Neural cell (in vitro differentiated cells): ENCODE measurements at regions not wholly inside any gene's neighbourhood (a gene's known extent, or its start where the extent isn't known, plus 50 kb on each side); places are given as distances from the start of the nearest gene placed in this dataset.

Experiments used
- H2AFZ ChIP-seq: fragments of 200-600, 300-800 bp; sonication (generic), shearing (Covaris generic); 2 replicates; pipeline ENCODE4 v1.6.0; 2014; ENCODE audit warnings: low read depth, mild to moderate bottlenecking, antibody characterized with exemption, low read length, moderate library complexity
- H3F3A ChIP-seq: fragments of 200-600 bp; shearing (Covaris generic); 2 replicates; pipeline ENCODE4 v1.6.1; 2016; ENCODE audit warnings: mild to moderate bottlenecking, moderate library complexity, mixed read lengths, antibody characterized with exemption, low read length; ENCODE audit not compliant: insufficient read depth, poor library complexity, severe bottlenecking
- H3K27ac ChIP-seq: fragments of 200-600, 300-800 bp; sonication (generic), shearing (Covaris generic); 2 replicates; pipeline ENCODE4 v1.5.1; 2014; ENCODE audit warnings: mild to moderate bottlenecking, low read length, moderate library complexity
- H3K27me3 ChIP-seq: fragments of 300-800, 200-600 bp; sonication (generic), shearing (Covaris generic); 2 replicates; pipeline ENCODE4 v1.6.0; 2014; ENCODE audit warnings: mild to moderate bottlenecking, low read depth, low read length, moderate library complexity; ENCODE audit not compliant: insufficient read depth
- H3K36me3 ChIP-seq: fragments of 300-800, 200-600 bp; sonication (generic), shearing (Covaris generic); 2 replicates; pipeline ENCODE4 v1.5.1; 2014; ENCODE audit warnings: mild to moderate bottlenecking, antibody characterized with exemption, low read length, moderate library complexity; ENCODE audit not compliant: insufficient read depth
- H3K4me2 ChIP-seq: fragments of 300-800, 200-600 bp; sonication (generic), shearing (Covaris generic); 2 replicates; pipeline ENCODE4 v1.6.0; 2014; ENCODE audit warnings: mild to moderate bottlenecking, low read length
- H3K4me3 ChIP-seq: fragments of 300-800, 200-600 bp; sonication (generic), shearing (Covaris generic); 2 replicates; pipeline ENCODE4 v1.5.1; 2014; ENCODE audit warnings: mild to moderate bottlenecking, low read length, moderate library complexity
- H3K79me2 ChIP-seq: fragments of 200-600 bp; shearing (Covaris generic); replicated peaks from 2 replicates; pipeline ENCODE4 v1.6.0; 2014; ENCODE audit warnings: mild to moderate bottlenecking, low read length, moderate library complexity; ENCODE audit not compliant: insufficient read depth
- H3K9ac ChIP-seq: fragments of 300-800, 200-600 bp; sonication (generic), shearing (Covaris generic); 2 replicates; pipeline ENCODE4 v1.6.1; 2016; ENCODE audit warnings: mild to moderate bottlenecking, low read length, mixed read lengths
- H3K9me2 ChIP-seq: fragments of 200-600 bp; shearing (Covaris generic); 2 replicates; pipeline ENCODE4 v1.6.1; 2016; ENCODE audit warnings: mild to moderate bottlenecking, low read length, mixed read lengths; ENCODE audit not compliant: insufficient read depth
- H3K9me3 ChIP-seq: fragments of 200-600, 300-800 bp; sonication (generic), shearing (Covaris generic); 2 replicates; pipeline ENCODE4 v1.6.1; 2016; ENCODE audit warnings: mild to moderate bottlenecking, mixed run types, low read length, moderate library complexity, mixed read lengths
- H4K20me1 ChIP-seq: fragments of 200-600 bp; shearing (Covaris generic); 2 replicates; pipeline ENCODE4 v1.6.1; 2016; ENCODE audit warnings: mild to moderate bottlenecking, mixed run types; ENCODE audit not compliant: insufficient read depth
- CTCF ChIP-seq: fragments of 450-650 bp; IDR thresholded peaks from 2 replicates; pipeline ENCODE4 v1.5.1; 2014; ENCODE audit warnings: antibody characterized with exemption, mild to moderate bottlenecking, moderate library complexity; ENCODE audit not compliant: poor library complexity, severe bottlenecking
- EP300 ChIP-seq: fragments of 450-650 bp; conservative IDR thresholded peaks from 2 replicates; pipeline ENCODE4 v1.6.1; 2014; ENCODE audit warnings: antibody characterized with exemption, mild to moderate bottlenecking, moderate library complexity; ENCODE audit not compliant: poor library complexity, severe bottlenecking
- EZH2 ChIP-seq: fragments of 200-600, 300-800 bp; shearing (Covaris generic), sonication (generic); IDR thresholded peaks from 2 replicates; pipeline ENCODE4 v1.6.1; 2014; ENCODE audit warnings: antibody characterized with exemption, low read length, borderline replicate concordance, mild to moderate bottlenecking; ENCODE audit not compliant: insufficient read depth, poor library complexity, severe bottlenecking
- MXI1 ChIP-seq: fragments of 450-650 bp; conservative IDR thresholded peaks from 2 replicates; pipeline ENCODE4 v1.6.1; 2014; ENCODE audit warnings: antibody characterized with exemption, mild to moderate bottlenecking; ENCODE audit not compliant: poor library complexity, severe bottlenecking
- POLR2AphosphoS5 ChIP-seq: IDR thresholded peaks from 2 replicates; pipeline ENCODE4 v1.6.1; 2012
- RAD21 ChIP-seq: fragments of 450-650 bp; conservative IDR thresholded peaks from 2 replicates; pipeline ENCODE4 v1.6.1; 2014; ENCODE audit warnings: antibody characterized with exemption, mild to moderate bottlenecking, moderate library complexity
- SMC3 ChIP-seq: fragments of 450-650 bp; conservative IDR thresholded peaks from 2 replicates; pipeline ENCODE4 v1.6.1; 2014; ENCODE audit warnings: antibody characterized with exemption, mild to moderate bottlenecking, moderate library complexity; ENCODE audit not compliant: poor library complexity
- TAF1 ChIP-seq: IDR thresholded peaks from 2 replicates; pipeline ENCODE4 v1.6.1; 2012; ENCODE audit warnings: low read depth
- TF ChIP-seq, protein P1 (sequence below): IDR thresholded peaks from 2 replicates; pipeline ENCODE4 v1.6.1; 2012; ENCODE audit warnings: borderline replicate concordance

GRCh38 chr18:71370671-71371445 lies 1082.0 kb downstream of the SOCS6 start:
- no peak for TF ChIP-seq CTCF
- no peak for TF ChIP-seq TAF1
- no peak for TF ChIP-seq EZH2
- TF ChIP-seq MXI1 = no peak
- TF ChIP-seq EP300 = no peak
- TF ChIP-seq SMC3 = no peak
- TF ChIP-seq POLR2AphosphoS5 = no peak
- TF ChIP-seq, protein P1, sequence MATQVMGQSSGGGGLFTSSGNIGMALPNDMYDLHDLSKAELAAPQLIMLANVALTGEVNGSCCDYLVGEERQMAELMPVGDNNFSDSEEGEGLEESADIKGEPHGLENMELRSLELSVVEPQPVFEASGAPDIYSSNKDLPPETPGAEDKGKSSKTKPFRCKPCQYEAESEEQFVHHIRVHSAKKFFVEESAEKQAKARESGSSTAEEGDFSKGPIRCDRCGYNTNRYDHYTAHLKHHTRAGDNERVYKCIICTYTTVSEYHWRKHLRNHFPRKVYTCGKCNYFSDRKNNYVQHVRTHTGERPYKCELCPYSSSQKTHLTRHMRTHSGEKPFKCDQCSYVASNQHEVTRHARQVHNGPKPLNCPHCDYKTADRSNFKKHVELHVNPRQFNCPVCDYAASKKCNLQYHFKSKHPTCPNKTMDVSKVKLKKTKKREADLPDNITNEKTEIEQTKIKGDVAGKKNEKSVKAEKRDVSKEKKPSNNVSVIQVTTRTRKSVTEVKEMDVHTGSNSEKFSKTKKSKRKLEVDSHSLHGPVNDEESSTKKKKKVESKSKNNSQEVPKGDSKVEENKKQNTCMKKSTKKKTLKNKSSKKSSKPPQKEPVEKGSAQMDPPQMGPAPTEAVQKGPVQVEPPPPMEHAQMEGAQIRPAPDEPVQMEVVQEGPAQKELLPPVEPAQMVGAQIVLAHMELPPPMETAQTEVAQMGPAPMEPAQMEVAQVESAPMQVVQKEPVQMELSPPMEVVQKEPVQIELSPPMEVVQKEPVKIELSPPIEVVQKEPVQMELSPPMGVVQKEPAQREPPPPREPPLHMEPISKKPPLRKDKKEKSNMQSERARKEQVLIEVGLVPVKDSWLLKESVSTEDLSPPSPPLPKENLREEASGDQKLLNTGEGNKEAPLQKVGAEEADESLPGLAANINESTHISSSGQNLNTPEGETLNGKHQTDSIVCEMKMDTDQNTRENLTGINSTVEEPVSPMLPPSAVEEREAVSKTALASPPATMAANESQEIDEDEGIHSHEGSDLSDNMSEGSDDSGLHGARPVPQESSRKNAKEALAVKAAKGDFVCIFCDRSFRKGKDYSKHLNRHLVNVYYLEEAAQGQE = no peak
- TF ChIP-seq RAD21 = no peak
- Histone ChIP-seq H4K20me1 (no peaks in the 10 kb centered on the region), H3K27me3 (no peaks in the 10 kb centered on the region), H3K9me2 (no peaks in the 10 kb centered on the region), H3K36me3 (no peaks in the 10 kb centered on the region), H3K27ac (no peak overlapping the region), H3F3A (no peaks in the 10 kb centered on the region), H3K79me2 (no peaks in the 10 kb centered on the region), H3K9ac (no peak overlapping the region), H2AFZ (no peak overlapping the region), H3K4me2 (no peak overlapping the region), H3K4me3 (no peak overlapping the region), H3K9me3 (no peaks in the 10 kb centered on the region)

- Histone ChIP-seq H3K36me3 (no peaks in the 10 kb centered on the region), H3K79me2 (no peaks in the 10 kb centered on the region), H3K9me3 (no peaks in the 10 kb centered on the region)
Measured at GRCh38 chr18:71370095-71370494, 1081.2 kb downstream of the SOCS6 start.

More at GRCh38 chr18:71370095-71370494, 1081.2 kb downstream of the SOCS6 start:
- Histone ChIP-seq H3F3A (no peaks in the 10 kb centered on the region), H3K9ac (no peak overlapping the region), H2AFZ (no peak overlapping the region), H4K20me1 (no peaks in the 10 kb centered on the region), H3K4me2 (no peak overlapping the region), H3K27ac (no peak overlapping the region), H3K9me2 (no peaks in the 10 kb centered on the region), H3K4me3 (no peak overlapping the region), H3K27me3 (no peaks in the 10 kb centered on the region)
- TF ChIP-seq TAF1 = no peak
- no peak for TF ChIP-seq POLR2AphosphoS5
- TF ChIP-seq SMC3 = no peak
- TF ChIP-seq MXI1 = no peak
- TF ChIP-seq EZH2 = no peak
- TF ChIP-seq EP300 = no peak
- TF ChIP-seq, protein P1 = no peak
- TF ChIP-seq CTCF = no peak
- no peak for TF ChIP-seq RAD21
